Kidney (tissue), 13 donors: ENCODE measurements at regions not wholly inside any gene's neighbourhood (a gene's known extent, or its start where the extent isn't known, plus 50 kb on each side); places are given as distances from the start of the nearest gene placed in this dataset.

ENCODE experiments used
- DNase-seq, 5 donors: peaks; one replicate each; pipeline ENCODE4 v3.0.0-alpha.2; 2013 to 2020
- FAIRE-seq: peaks from 2 replicates; lab custom pipeline; 2012; peaks lifted over from hg19 to GRCh38; lab: Jason Lieb, UNC
- H3K27ac ChIP-seq, 2 donors: one replicate each; pipeline ENCODE4 v1.7.0; 2013; ENCODE audit warnings: low read depth in 2 of 2, low read length in 2 of 2, inconsistent platforms in 1 of 2
- H3K27me3 ChIP-seq: one replicate; pipeline ENCODE4 v1.7.1; 2013; ENCODE audit warnings: low read length, inconsistent platforms; ENCODE audit not compliant: control insufficient read depth, insufficient read depth
- H3K36me3 ChIP-seq, 3 donors: one replicate each; pipeline versions ENCODE4 v1.7.0 to v1.7.1; 2013; ENCODE audit warnings: low read length in 3 of 3, control low read depth in 1 of 3, inconsistent platforms in 1 of 3; ENCODE audit not compliant: insufficient read depth in 3 of 3, control insufficient read depth in 2 of 3
- H3K4me1 ChIP-seq, 3 donors: one replicate each; pipeline versions ENCODE4 v1.7.0 to v1.7.1; 2013; ENCODE audit warnings: low read length in 3 of 3, inconsistent platforms in 1 of 3, low read depth in 1 of 3; ENCODE audit not compliant: control insufficient read depth in 2 of 3, insufficient read depth in 2 of 3
- H3K4me3 ChIP-seq, 3 donors: one replicate each; pipeline versions ENCODE4 v1.7.0 to v1.8.1; 2013; ENCODE audit warnings: low read length in 3 of 3, control low read depth in 1 of 3, inconsistent platforms in 1 of 3
- H3K9ac ChIP-seq, 3 donors: one replicate each; pipeline versions ENCODE4 v1.7.0 to v1.7.1; 2013; ENCODE audit warnings: low read length in 3 of 3, control low read depth in 1 of 3, inconsistent platforms in 1 of 3
- H3K9me3 ChIP-seq, 3 donors: one replicate each; pipeline versions ENCODE4 v1.7.0 to v1.7.1; 2013; ENCODE audit warnings: low read length in 3 of 3, control low read depth in 1 of 3, inconsistent platforms in 1 of 3; ENCODE audit not compliant: control insufficient read depth in 2 of 3, insufficient read depth in 1 of 3
- intact Hi-C: fragments of 100-400 bp; cut with DNase I; formaldehyde crosslinking; loops from one replicate; pipeline ENCODE4 v1.11.1; 2022
- TF ChIP-seq, protein P1 (sequence below): IDR thresholded peaks from 3 replicates; pipeline ENCODE4 v1.5.1; 2012; ENCODE audit warnings: mild to moderate bottlenecking, moderate library complexity, borderline replicate concordance; ENCODE audit not compliant: insufficient read depth; ENCODE audit errors: extremely low read depth
- donor health status: control.
- donor health status: control.
- donor health status: control.
- donor health status: control.
- donor health status: control.
- donor health status: DM: yes; HTN: yes; CAD: no.
- donor health status: Normal renal cell carcinoma (clear cell type).

DNA sequence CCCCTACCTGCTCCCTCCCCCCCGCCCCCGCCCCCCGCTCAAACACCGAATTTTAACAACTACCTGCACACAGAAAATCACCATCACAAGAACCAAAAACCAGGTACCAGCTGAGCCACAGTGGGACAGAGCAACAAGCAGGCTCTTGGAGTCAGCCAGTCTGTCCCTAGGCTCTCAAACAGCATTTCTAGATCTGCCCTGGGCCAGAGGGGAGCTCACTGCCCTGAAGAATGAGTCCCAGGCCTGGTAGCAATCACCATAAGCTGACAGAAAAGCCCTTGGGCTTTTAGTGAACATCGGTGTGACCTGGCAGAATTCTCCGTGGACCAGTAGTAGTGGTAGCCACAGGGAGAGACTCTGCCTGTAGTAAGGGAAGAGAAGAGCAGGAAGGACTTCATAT lies 58.3 kb downstream of the C11orf87 start:
- FAIRE-seq = no peak

DNA sequence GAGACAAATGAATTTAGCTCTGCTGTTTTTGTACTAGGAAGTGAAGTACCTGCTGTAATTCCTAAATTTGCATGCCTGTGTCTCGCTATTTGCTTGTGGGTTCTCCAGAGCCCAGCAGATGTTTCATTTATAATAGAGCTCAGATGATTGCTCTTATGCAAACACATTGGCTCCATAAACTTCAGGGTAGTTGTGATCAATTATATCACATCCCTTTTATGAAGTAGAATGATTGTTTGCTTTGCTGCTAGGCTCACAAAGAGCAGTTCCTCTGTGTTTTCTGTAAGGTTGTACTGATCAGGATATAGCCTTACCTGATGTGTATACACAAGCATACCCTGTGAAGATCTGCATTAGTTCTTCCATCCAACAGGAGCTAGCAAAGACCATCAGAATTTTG lies 64.1 kb downstream of the C11orf87 start:
- Histone ChIP-seq H3K9me3 (no peaks in the 10 kb centered on the region), H3K9ac (no peak overlapping the region), H3K27me3 (no peaks in the 10 kb centered on the region), H3K4me1 (no peaks in the 10 kb centered on the region), H3K27ac (no peak overlapping the region), H3K4me3 (no peak overlapping the region), H3K36me3 (no peaks in the 10 kb centered on the region)
- TF ChIP-seq, protein P1, sequence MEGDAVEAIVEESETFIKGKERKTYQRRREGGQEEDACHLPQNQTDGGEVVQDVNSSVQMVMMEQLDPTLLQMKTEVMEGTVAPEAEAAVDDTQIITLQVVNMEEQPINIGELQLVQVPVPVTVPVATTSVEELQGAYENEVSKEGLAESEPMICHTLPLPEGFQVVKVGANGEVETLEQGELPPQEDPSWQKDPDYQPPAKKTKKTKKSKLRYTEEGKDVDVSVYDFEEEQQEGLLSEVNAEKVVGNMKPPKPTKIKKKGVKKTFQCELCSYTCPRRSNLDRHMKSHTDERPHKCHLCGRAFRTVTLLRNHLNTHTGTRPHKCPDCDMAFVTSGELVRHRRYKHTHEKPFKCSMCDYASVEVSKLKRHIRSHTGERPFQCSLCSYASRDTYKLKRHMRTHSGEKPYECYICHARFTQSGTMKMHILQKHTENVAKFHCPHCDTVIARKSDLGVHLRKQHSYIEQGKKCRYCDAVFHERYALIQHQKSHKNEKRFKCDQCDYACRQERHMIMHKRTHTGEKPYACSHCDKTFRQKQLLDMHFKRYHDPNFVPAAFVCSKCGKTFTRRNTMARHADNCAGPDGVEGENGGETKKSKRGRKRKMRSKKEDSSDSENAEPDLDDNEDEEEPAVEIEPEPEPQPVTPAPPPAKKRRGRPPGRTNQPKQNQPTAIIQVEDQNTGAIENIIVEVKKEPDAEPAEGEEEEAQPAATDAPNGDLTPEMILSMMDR = no peak
- intact Hi-C loops = no loop called here
- DNase-seq (no peak), FAIRE-seq (no peak)

More for the DNA sequence above, 58.3 kb downstream of the C11orf87 start:
- no peaks in the 10 kb centered on the region for H3K36me3 ChIP-seq
- H3K4me1 ChIP-seq = no peaks in the 10 kb centered on the region
- H3K27ac ChIP-seq = no peak overlapping the region
- no peaks in the 10 kb centered on the region for H3K9me3 ChIP-seq
- no peak overlapping the region for H3K9ac ChIP-seq
- no peaks in the 10 kb centered on the region for H3K27me3 ChIP-seq
- DNase-seq = no peak
- no peak overlapping the region for H3K4me3 ChIP-seq
- TF ChIP-seq, protein P1 = no peak
- intact Hi-C loops = no loop called here

DNA sequence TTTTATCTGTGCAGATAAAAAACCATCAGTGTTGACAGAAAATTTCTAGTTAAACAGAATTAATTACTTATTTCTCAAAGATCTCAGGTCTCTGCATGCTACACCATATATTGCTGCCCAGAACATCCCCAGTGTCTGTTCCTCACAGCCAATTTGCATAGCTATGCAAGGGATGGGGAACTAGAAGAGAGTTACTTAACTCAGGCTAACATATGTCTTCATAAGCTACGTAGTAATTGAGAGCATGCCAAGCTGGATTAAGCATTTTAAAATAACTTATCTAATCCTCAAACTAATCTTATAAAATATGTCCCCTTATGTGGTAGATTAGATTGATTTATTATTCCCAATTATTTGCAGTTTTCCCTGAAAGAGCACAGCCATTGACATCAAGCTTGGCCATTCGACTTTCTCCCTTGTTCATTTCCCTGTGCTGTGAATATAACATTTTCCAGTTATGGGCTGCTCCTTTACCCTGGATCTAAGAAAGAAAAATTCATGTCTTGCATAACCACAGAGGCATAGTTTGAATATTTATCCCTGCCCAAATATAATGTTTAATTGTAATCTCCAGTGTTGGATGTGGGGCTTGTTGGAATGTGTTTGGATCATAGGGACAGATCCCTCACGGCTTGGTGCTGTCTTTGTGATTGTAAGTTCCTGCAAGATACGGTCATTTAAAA lies 69.1 kb downstream of the C11orf87 start:
- Histone ChIP-seq H3K36me3 (no peaks in the 10 kb centered on the region), H3K9ac (no peak overlapping the region), H3K9me3 (no peaks in the 10 kb centered on the region), H3K27me3 (no peaks in the 10 kb centered on the region), H3K4me3 (no peak overlapping the region), H3K27ac (no peak overlapping the region), H3K4me1 (no peaks in the 10 kb centered on the region)
- intact Hi-C loops = no loop called here
- no peak for FAIRE-seq
- TF ChIP-seq, protein P1 = no peak
- no peak for DNase-seq

DNA sequence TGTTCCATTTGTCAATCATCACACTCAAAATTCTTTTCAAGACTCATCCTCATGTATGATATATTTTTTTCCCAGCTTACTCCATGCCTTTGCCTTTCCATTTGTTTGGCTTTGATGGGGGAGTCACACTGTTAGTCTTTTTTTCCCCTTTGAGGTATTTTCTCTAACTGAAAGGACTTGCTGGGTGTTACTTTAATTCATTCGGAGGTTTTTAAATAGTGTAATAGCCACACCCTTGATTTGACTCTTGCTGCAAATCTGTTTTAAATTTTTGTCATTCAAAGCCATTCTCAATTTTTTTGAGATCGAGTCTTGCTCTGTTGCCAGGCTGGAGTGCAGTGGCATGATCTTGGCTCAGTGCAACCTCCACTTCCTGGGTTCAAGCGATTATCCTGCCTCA lies 84.1 kb downstream of the C11orf87 start:
- no peaks in the 10 kb centered on the region for H3K27me3 ChIP-seq
- TF ChIP-seq, protein P1 = no peak
- DNase-seq (no peak), FAIRE-seq (no peak)
- H3K4me3 ChIP-seq = no peak overlapping the region
- no peak overlapping the region for H3K27ac ChIP-seq
- no peak overlapping the region for H3K9ac ChIP-seq
- intact Hi-C loops = no loop called here
- no peaks in the 10 kb centered on the region for H3K36me3 ChIP-seq
- no peaks in the 10 kb centered on the region for H3K4me1 ChIP-seq
- H3K9me3 ChIP-seq = no peaks in the 10 kb centered on the region
